ENCODE measurements at regions not wholly inside any gene's neighbourhood (a gene's known extent, or its start where the extent isn't known, plus 50 kb on each side); places are given as distances from the start of the nearest gene placed in this dataset.

GRCh38 chr3:139286241-139286640, 57.6 kb upstream of the MRPS22 start:
- DNase-seq = no peak

GRCh38 chr3:139286825-139287224, 57.0 kb upstream of the MRPS22 start:
- DNase-seq = no peak

- DNase-seq = no peak
Observed at GRCh38 chr3:139287557-139287956, 56.3 kb upstream of the MRPS22 start.

GRCh38 chr3:139288266-139288821, 55.5 kb upstream of the MRPS22 start:
- DNase-seq = no peak

- DNase-seq = no peak
Observed at GRCh38 chr3:139289860-139290524, 53.8 kb upstream of the MRPS22 start.

GRCh38 chr3:139291276-139292051, 52.4 kb upstream of the MRPS22 start:
- no peak for DNase-seq

GRCh38 chr3:139292192-139292591, 51.6 kb upstream of the MRPS22 start:
- DNase-seq = no peak

- no peak for DNase-seq
Observed at GRCh38 chr3:139292711-139293664, 50.8 kb upstream of the MRPS22 start.

- DNase-seq = no peak
Observed at GRCh38 chr3:139293665-139294023, 50.2 kb upstream of the MRPS22 start.
